ENCODE measurements at regions not wholly inside any gene's neighbourhood (a gene's known extent, or its start where the extent isn't known, plus 50 kb on each side); places are given as distances from the start of the nearest gene placed in this dataset.

DNA sequence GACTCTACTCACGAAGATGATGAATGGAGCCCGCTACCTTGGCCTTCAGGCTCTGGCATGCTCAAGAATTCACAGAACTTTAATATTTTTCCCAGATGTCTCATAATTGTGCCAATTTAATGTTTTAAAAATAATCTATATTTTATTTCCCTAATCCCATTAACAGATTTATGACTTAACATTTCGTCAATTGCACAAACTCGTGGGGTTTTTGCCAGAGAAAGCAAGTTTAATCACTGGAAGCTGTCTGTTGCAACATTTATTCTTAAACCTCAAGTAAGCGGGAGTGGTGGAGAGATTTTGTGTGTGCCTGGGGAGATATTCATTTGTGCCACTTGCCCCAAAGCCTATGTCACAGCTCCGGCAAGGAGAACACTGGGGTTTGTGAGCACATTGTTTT, 117.9 kb downstream of the TEX36 start:
- Histone ChIP-seq H3K4me3 (no peak overlapping the region), H3K36me3 (no peaks in the 10 kb centered on the region), H3K9me3 (no peaks in the 10 kb centered on the region), H3K4me1 (ENCODE audit: insufficient read depth) (peaks cover 3% of the 10 kb centered on the region), H3K27ac (no peak overlapping the region), H3K27me3 (no peaks in the 10 kb centered on the region)
- intact Hi-C loops (cut with DNase I): no loop called here
- no peak for DNase-seq
- TF ChIP-seq, protein P1, sequence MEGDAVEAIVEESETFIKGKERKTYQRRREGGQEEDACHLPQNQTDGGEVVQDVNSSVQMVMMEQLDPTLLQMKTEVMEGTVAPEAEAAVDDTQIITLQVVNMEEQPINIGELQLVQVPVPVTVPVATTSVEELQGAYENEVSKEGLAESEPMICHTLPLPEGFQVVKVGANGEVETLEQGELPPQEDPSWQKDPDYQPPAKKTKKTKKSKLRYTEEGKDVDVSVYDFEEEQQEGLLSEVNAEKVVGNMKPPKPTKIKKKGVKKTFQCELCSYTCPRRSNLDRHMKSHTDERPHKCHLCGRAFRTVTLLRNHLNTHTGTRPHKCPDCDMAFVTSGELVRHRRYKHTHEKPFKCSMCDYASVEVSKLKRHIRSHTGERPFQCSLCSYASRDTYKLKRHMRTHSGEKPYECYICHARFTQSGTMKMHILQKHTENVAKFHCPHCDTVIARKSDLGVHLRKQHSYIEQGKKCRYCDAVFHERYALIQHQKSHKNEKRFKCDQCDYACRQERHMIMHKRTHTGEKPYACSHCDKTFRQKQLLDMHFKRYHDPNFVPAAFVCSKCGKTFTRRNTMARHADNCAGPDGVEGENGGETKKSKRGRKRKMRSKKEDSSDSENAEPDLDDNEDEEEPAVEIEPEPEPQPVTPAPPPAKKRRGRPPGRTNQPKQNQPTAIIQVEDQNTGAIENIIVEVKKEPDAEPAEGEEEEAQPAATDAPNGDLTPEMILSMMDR (IDR thresholded peaks at IDR 0.05): no peak
- TF ChIP-seq POLR2A (IDR thresholded peaks at IDR 0.05): no peak
- TF ChIP-seq EP300 (IDR thresholded peaks at IDR 0.05): no peak
- WGBS, 3 donors: 31 to 33% (median 32%) methylated on average over 6 of the region's 6 CpGs

DNA sequence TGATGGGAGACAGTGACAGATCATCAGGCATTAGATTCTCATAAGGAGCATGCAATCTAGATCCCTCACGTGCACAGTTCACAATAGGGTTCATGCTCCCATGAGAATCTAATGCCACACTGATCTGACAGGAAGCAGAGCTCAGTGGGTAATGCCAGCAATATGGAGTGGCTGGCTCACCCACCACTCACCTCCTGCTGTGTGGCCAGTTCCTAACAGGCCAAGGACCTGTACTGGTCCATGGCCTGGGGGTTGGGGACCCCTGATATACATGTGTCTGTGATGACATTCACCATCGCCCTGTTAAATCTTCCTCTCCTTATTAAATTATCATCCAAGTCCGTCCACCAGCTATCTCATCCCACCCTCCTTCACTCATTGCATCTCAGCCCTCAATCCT, 118.4 kb downstream of the TEX36 start:
- Histone ChIP-seq H3K4me3 (no peak overlapping the region), H3K27ac (no peak overlapping the region), H3K36me3 (no peaks in the 10 kb centered on the region), H3K27me3 (no peaks in the 10 kb centered on the region), H3K9me3 (no peaks in the 10 kb centered on the region), H3K4me1 (ENCODE audit: insufficient read depth) (peaks cover 3% of the 10 kb centered on the region)
- WGBS, 3 donors: 69 to 76% (median 73%) methylated on average over 3 of the region's 3 CpGs
- intact Hi-C loops (cut with DNase I): no loop called here
- TF ChIP-seq EP300 (IDR thresholded peaks at IDR 0.05) (no peak), POLR2A (IDR thresholded peaks at IDR 0.05) (no peak)
- TF ChIP-seq, protein P1 (IDR thresholded peaks at IDR 0.05): no peak
- no peak for DNase-seq

DNA sequence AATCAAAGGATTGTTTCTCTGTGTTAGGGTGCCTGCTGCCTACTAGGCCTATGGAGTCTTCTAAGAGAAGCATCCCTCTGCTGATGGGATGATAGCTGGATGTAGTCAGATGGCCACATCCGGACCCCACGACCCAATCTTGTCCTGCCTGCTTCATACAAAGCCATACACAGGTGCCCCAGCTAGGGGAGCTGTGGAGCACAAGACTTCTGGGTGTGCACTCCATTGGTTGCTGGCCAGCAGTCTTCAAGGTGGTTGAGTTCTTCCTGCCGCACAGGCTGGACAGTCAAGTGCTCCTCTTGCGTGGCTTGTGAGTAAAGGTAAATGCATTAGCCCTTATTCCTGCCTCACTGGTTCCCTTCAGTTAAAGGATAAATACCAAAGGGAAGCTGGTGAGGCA, 120.2 kb downstream of the TEX36 start:
- Histone ChIP-seq H3K36me3 (no peaks in the 10 kb centered on the region), H3K4me3 (no peak overlapping the region), H3K9me3 (no peaks in the 10 kb centered on the region), H3K4me1 (ENCODE audit: insufficient read depth) (peaks cover 3% of the 10 kb centered on the region), H3K27ac (no peak overlapping the region), H3K27me3 (no peaks in the 10 kb centered on the region)
- no peak for DNase-seq
- intact Hi-C loops (cut with DNase I): no loop called here
- TF ChIP-seq POLR2A (IDR thresholded peaks at IDR 0.05) (no peak), EP300 (IDR thresholded peaks at IDR 0.05) (no peak)
- TF ChIP-seq, protein P1 (IDR thresholded peaks at IDR 0.05): no peak
- WGBS, 3 donors: 82 to 88% (median 83%) methylated on average over 4 of the region's 4 CpGs

DNA sequence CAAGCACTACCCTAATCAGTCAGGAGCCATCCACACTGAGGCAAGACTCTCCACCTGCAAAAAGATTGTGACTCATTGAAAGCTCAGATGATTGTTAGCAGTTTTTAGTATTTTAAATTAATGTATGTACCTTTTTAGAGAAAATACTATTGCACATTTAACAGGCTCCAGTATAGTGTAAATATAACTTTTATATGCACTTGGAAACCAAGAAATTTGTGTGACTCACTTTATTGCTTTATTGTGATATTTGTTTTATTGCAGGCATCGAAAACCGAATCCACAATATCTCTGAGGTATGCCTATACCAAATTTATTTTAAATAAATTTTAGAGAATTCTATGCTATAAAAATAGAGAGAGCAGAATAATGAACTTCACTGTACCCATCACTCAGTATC, 122.0 kb downstream of the TEX36 start:
- TF ChIP-seq, protein P1 (IDR thresholded peaks at IDR 0.05): no peak
- TF ChIP-seq EP300 (IDR thresholded peaks at IDR 0.05): no peak
- no peak for TF ChIP-seq POLR2A (IDR thresholded peaks at IDR 0.05)
- WGBS, 3 donors: 94 to 97% (median 94%) methylated on average over 2 of the region's 2 CpGs
- H3K4me1 ChIP-seq (ENCODE audit: insufficient read depth): peaks cover 3% of the 10 kb centered on the region
- H3K27ac ChIP-seq: no peak overlapping the region
- no peaks in the 10 kb centered on the region for H3K27me3 ChIP-seq
- no peak for DNase-seq
- no peaks in the 10 kb centered on the region for H3K9me3 ChIP-seq
- no peak overlapping the region for H3K4me3 ChIP-seq
- H3K36me3 ChIP-seq: no peaks in the 10 kb centered on the region
- intact Hi-C loops (cut with DNase I): no loop called here

DNA sequence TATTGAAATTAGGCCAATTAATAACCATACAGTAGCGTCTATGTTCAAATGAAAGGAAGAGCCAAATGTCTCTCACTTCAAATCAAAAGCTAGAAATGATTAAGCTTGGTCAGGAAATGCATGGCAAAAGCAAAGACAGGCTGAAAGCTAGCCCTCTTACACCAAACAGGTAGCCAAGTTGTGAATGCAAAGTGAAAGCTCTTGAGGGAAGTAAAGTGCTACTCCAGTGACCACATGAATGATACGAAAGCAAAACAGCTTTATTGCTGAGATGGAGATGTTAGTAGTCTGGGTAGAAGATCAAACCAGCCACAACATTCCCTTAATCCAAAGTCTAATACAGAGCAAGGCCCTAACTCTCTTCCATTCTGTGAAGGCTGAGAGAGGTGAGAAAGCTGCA, 123.8 kb downstream of the TEX36 start:
- no peaks in the 10 kb centered on the region for H3K36me3 ChIP-seq
- 39 to 64% (median 56%) methylated on average over 2 of the region's 2 CpGs for WGBS, 3 donors

More for the DNA sequence above, 123.8 kb downstream of the TEX36 start:
- H3K4me3 ChIP-seq: no peak overlapping the region
- no peak overlapping the region for H3K27ac ChIP-seq
- TF ChIP-seq, protein P1 (IDR thresholded peaks at IDR 0.05): no peak
- no peaks in the 10 kb centered on the region for H3K9me3 ChIP-seq
- DNase-seq: no peak
- intact Hi-C loops (cut with DNase I): no loop called here
- H3K4me1 ChIP-seq (ENCODE audit: insufficient read depth): no peaks in the 10 kb centered on the region
- H3K27me3 ChIP-seq: no peaks in the 10 kb centered on the region

All from ovary (tissue), 7 donors.